ENCODE measurements at regions not wholly inside any gene's neighbourhood (a gene's known extent, or its start where the extent isn't known, plus 50 kb on each side); places are given as distances from the start of the nearest gene placed in this dataset.

GRCh38 chr5:42020788-42021530 lies 95.9 kb downstream of the FBXO4 start:
- no peak for TF ChIP-seq CTCF (IDR thresholded peaks at IDR 0.05; ENCODE audit: low read length)
- no peak for TF ChIP-seq EZH2 (optimal IDR thresholded peaks at IDR 0.05; ENCODE audit: low read depth, low read length)
